GM12874 (cell line): ENCODE measurements at regions not wholly inside any gene's neighbourhood (a gene's known extent, or its start where the extent isn't known, plus 50 kb on each side); places are given as distances from the start of the nearest gene placed in this dataset.

Experiments used
- CTCF ChIP-seq: IDR thresholded peaks from 2 replicates; pipeline ENCODE4 v1.5.1; 2011; ENCODE audit warnings: low read depth, mild to moderate bottlenecking, control low read depth, low read length, moderate library complexity; ENCODE audit not compliant: insufficient read depth

DNA sequence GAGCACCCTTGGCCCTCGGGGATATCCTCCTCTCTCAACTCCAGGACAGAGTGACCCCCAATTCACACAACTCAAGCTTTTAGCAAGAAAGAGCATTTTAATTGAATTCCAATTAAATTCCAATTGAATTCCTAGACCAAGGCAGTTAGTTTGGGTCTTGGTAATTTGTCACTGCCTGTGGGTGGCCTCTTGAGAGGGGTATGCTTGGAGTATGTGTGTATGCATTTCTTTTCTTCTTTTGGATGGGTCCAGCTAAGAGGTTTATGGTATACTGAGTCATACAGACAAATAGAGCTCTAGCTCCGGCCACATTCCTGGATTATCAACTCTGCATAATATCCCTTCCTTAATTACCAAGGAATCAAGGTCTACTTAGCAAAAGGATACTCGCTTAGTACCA is 136.7 kb downstream of the PCTP start:
- TF ChIP-seq CTCF = no peak

- TF ChIP-seq CTCF = no peak
These were observed 138.4 kb downstream of the PCTP start for GRCh38 chr17:55889271-55889670.

GRCh38 chr17:55895112-55895759 is 144.4 kb downstream of the PCTP start:
- TF ChIP-seq CTCF = no peak

GRCh38 chr17:55897301-55897700 is 146.4 kb downstream of the PCTP start:
- no peak for TF ChIP-seq CTCF

DNA sequence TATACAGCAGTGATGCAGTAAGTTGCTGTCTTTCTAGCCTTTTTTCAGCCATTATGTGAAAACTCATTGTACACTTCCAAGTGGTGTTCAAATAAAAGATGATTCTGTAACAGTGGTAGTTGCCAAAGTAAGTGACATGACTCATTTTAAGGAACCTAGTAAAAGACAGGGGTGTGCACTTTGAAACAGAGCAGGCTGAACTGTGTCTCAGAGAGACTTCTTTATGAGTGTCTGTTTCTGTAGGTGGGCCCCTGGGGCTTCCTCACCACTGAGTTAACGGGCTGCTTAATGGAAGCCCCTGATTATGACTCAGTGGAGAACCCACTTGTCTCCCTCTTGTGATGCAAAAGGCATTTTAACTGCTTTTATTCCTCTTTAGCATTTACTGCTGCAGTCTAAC is 147.3 kb downstream of the PCTP start:
- TF ChIP-seq CTCF = no peak

GRCh38 chr17:55900188-55900587 is 149.3 kb downstream of the PCTP start:
- TF ChIP-seq CTCF = no peak

- TF ChIP-seq CTCF = no peak
These were observed 152.3 kb downstream of the PCTP start for GRCh38 chr17:55903028-55903690.
